Trophoblast cell (in vitro differentiated cells and primary cell): ENCODE measurements at regions not wholly inside any gene's neighbourhood (a gene's known extent, or its start where the extent isn't known, plus 50 kb on each side); places are given as distances from the start of the nearest gene placed in this dataset.

Experiments used
- DNase-seq, 2 donors: peaks; one replicate each; pipeline ENCODE4 v3.0.0-alpha.2; 2016
- H2AFZ ChIP-seq: 2 replicates; pipeline ENCODE4 v1.6.1; 2013; ENCODE audit warnings: low read length, moderate library complexity, mild to moderate bottlenecking; ENCODE audit not compliant: insufficient read depth, poor library complexity
- H2AK5ac ChIP-seq: 2 replicates; pipeline ENCODE4 v1.6.1; 2013; ENCODE audit warnings: mild to moderate bottlenecking, low read length
- H2BK120ac ChIP-seq: 2 replicates; pipeline ENCODE4 v1.6.1; 2013; ENCODE audit warnings: low read length, mild to moderate bottlenecking, moderate library complexity; ENCODE audit not compliant: insufficient read depth, poor library complexity
- H2BK12ac ChIP-seq: 2 replicates; pipeline ENCODE4 v1.6.1; 2013; ENCODE audit warnings: mild to moderate bottlenecking, low read length, moderate library complexity
- H2BK5ac ChIP-seq: 2 replicates; pipeline ENCODE4 v1.6.1; 2013; ENCODE audit warnings: low read length, low read depth, moderate library complexity, mild to moderate bottlenecking; ENCODE audit not compliant: poor library complexity
- H3K14ac ChIP-seq: 2 replicates; pipeline ENCODE4 v1.6.1; 2013; ENCODE audit warnings: mild to moderate bottlenecking, low read length
- H3K18ac ChIP-seq: 2 replicates; pipeline ENCODE4 v1.6.1; 2013; ENCODE audit warnings: mild to moderate bottlenecking, low read length
- H3K23ac ChIP-seq: 2 replicates; pipeline ENCODE4 v1.6.1; 2013; ENCODE audit warnings: low read length
- H3K27ac ChIP-seq: 2 replicates; pipeline ENCODE4 v1.5.1; 2013; ENCODE audit warnings: low read depth, mild to moderate bottlenecking, inconsistent platforms, low read length, moderate library complexity
- H3K27me3 ChIP-seq: 2 replicates; pipeline ENCODE4 v1.6.1; 2013; ENCODE audit warnings: inconsistent platforms, mild to moderate bottlenecking, low read length, moderate library complexity; ENCODE audit not compliant: insufficient read depth
- H3K36me3 ChIP-seq, 2 experiments: 1 replicate in 1 of 2; 2 replicates in 1 of 2; pipeline ENCODE4 v1.6.1; 2013; ENCODE audit warnings: low read length in 2 of 2, mild to moderate bottlenecking in 2 of 2, moderate library complexity in 1 of 2; ENCODE audit not compliant: insufficient read depth in 2 of 2, control insufficient read depth in 1 of 2
- H3K4ac ChIP-seq: 2 replicates; pipeline ENCODE4 v1.6.1; 2013; ENCODE audit warnings: low read depth, mild to moderate bottlenecking, low read length, moderate library complexity
- H3K4me1 ChIP-seq, 2 experiments: 1 replicate in 1 of 2; 2 replicates in 1 of 2; pipeline ENCODE4 v1.6.1; 2013; ENCODE audit warnings: low read length in 2 of 2, mild to moderate bottlenecking in 2 of 2, moderate library complexity in 1 of 2; ENCODE audit not compliant: insufficient read depth in 2 of 2, control insufficient read depth in 1 of 2
- H3K4me2 ChIP-seq: 2 replicates; pipeline ENCODE4 v1.6.1; 2013; ENCODE audit warnings: inconsistent platforms, mild to moderate bottlenecking, low read length, moderate library complexity
- H3K4me3 ChIP-seq: 2 replicates; pipeline ENCODE4 v1.5.1; 2013; ENCODE audit warnings: mild to moderate bottlenecking, low read depth, low read length, inconsistent platforms
- H3K79me1 ChIP-seq: one replicate; pipeline ENCODE4 v1.6.1; 2013; ENCODE audit warnings: low read length
- H3K79me2 ChIP-seq: 2 replicates; pipeline ENCODE4 v1.6.1; 2013; ENCODE audit warnings: low read length, mild to moderate bottlenecking; ENCODE audit not compliant: control insufficient read depth, insufficient read depth, poor library complexity
- H3K9ac ChIP-seq: 2 replicates; pipeline ENCODE4 v1.6.1; 2013; ENCODE audit warnings: mild to moderate bottlenecking, low read length
- H3K9me3 ChIP-seq: 2 replicates; pipeline ENCODE4 v1.6.1; 2013; ENCODE audit warnings: low read depth, mild to moderate bottlenecking, control low read depth, inconsistent platforms, low read length; ENCODE audit not compliant: insufficient read depth
- H4K12ac ChIP-seq: 2 replicates; pipeline ENCODE4 v1.6.1; 2013; ENCODE audit warnings: low read depth, mild to moderate bottlenecking, low read length, moderate library complexity
- H4K8ac ChIP-seq: 2 replicates; pipeline ENCODE4 v1.6.1; 2013; ENCODE audit warnings: low read depth, mild to moderate bottlenecking, low read length, moderate library complexity
- H4K91ac ChIP-seq: one replicate; pipeline ENCODE4 v1.6.1; 2013; ENCODE audit warnings: low read depth, mild to moderate bottlenecking, low read length, moderate library complexity
- WGBS: extraction: QIAGEN DNeasy Blood & Tissue Kit; methylation state at CpG from one replicate; pipeline ENCODE4 v1.1.7; 2013; ENCODE audit warnings: missing lambda C conversion rate; ENCODE audit not compliant: insufficient read length, insufficient coverage; ENCODE audit errors: extremely low coverage; 5-methylcytosine and 5-hydroxymethylcytosine counted together

- Histone ChIP-seq H3K4me3 (no peak overlapping the region), H3K27ac (no peak overlapping the region), H4K12ac (no peak overlapping the region), H4K8ac (no peak overlapping the region), H3K9ac (no peak overlapping the region), H2AFZ (no peak overlapping the region), H3K4ac (no peak overlapping the region), H4K91ac (no peak overlapping the region), H3K23ac (no peak overlapping the region), H2BK12ac (no peak overlapping the region), H3K79me1 (no peaks in the 10 kb centered on the region), H3K79me2 (no peaks in the 10 kb centered on the region), H2AK5ac (no peak overlapping the region), H3K9me3 (no peaks in the 10 kb centered on the region), H3K18ac (no peak overlapping the region), H2BK120ac (no peak overlapping the region), H3K27me3 (no peaks in the 10 kb centered on the region), H2BK5ac (no peak overlapping the region), H3K14ac (no peak overlapping the region), H3K4me2 (no peak overlapping the region), H3K4me1 (no peaks in the 10 kb centered on the region), H3K36me3 (no peaks in the 10 kb centered on the region)
- DNase-seq, result no peak
- no CpG with 5 or more reads among the region's 6 CpGs for WGBS
Measured at GRCh38 chrX:802846-803245, 172.3 kb downstream of the SHOX start.

- Histone ChIP-seq H3K23ac (no peak overlapping the region), H3K4me2 (no peak overlapping the region), H2BK120ac (no peak overlapping the region), H3K4me3 (no peak overlapping the region), H3K14ac (no peak overlapping the region), H3K9me3 (no peaks in the 10 kb centered on the region), H3K36me3 (no peaks in the 10 kb centered on the region), H3K79me1 (no peaks in the 10 kb centered on the region), H2BK12ac (no peak overlapping the region), H4K91ac (no peak overlapping the region), H2AK5ac (no peak overlapping the region), H3K27ac (no peak overlapping the region), H2BK5ac (no peak overlapping the region), H2AFZ (no peak overlapping the region), H4K12ac (no peak overlapping the region), H3K4ac (no peak overlapping the region), H3K79me2 (no peaks in the 10 kb centered on the region), H3K18ac (no peak overlapping the region), H3K4me1 (no peaks in the 10 kb centered on the region), H3K27me3 (no peaks in the 10 kb centered on the region), H3K9ac (no peak overlapping the region), H4K8ac (no peak overlapping the region)
- no peak for DNase-seq
- no CpG with 5 or more reads among the region's 3 CpGs for WGBS
Measured at GRCh38 chrX:799808-800207, 169.2 kb downstream of the SHOX start.

DNA sequence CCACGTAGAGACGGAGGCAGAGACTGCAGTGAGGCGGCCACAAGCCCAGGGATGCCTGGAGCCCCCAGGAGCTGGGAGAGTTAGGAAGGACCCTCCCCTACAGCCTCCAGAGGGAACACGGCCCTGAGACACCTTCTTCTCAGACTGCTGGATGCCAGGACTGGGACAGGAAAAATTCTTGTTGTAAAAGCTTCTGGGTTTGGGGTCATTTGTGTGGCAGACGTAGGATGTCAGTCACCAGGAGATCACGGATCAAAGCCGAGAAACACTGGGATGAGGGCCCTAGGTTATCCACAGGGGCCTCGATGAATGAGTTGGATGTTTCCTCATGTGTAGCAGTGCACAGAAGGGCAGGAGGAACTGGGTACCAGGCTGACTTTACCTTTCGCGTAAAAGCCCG is 163.7 kb downstream of the SHOX start:
- Histone ChIP-seq H3K79me1 (no peaks in the 10 kb centered on the region), H3K4ac (no peak overlapping the region), H3K36me3 (no peaks in the 10 kb centered on the region), H2BK120ac (no peak overlapping the region), H3K14ac (no peak overlapping the region), H3K9ac (no peak overlapping the region), H3K4me2 (no peak overlapping the region), H3K27me3 (no peaks in the 10 kb centered on the region), H4K91ac (no peak overlapping the region), H4K12ac (no peak overlapping the region), H3K27ac (no peak overlapping the region), H3K23ac (no peak overlapping the region), H3K4me3 (peak overlapping the region; percentile 41), H3K9me3 (peaks cover 2% of the 10 kb centered on the region), H2AFZ (no peak overlapping the region), H3K18ac (no peak overlapping the region), H3K4me1 (no peaks in the 10 kb centered on the region), H2AK5ac (no peak overlapping the region), H2BK12ac (no peak overlapping the region), H2BK5ac (no peak overlapping the region), H3K79me2 (no peaks in the 10 kb centered on the region), H4K8ac (no peak overlapping the region)
- DNase-seq, result no peak
- no CpG with 5 or more reads among the region's 11 CpGs for WGBS

GRCh38 chrX:793216-793770 is 162.7 kb downstream of the SHOX start:
- Histone ChIP-seq H3K18ac (no peak overlapping the region), H2AK5ac (no peak overlapping the region), H3K14ac (no peak overlapping the region), H3K4me2 (no peak overlapping the region), H2BK120ac (no peak overlapping the region), H2AFZ (no peak overlapping the region), H3K9ac (no peak overlapping the region), H4K8ac (no peak overlapping the region), H3K4me1 (no peaks in the 10 kb centered on the region), H4K91ac (no peak overlapping the region), H3K9me3 (peaks cover 2% of the 10 kb centered on the region), H3K23ac (no peak overlapping the region), H2BK5ac (no peak overlapping the region), H3K4me3 (no peak overlapping the region), H3K27me3 (no peaks in the 10 kb centered on the region), H4K12ac (no peak overlapping the region), H2BK12ac (no peak overlapping the region), H3K36me3 (no peaks in the 10 kb centered on the region), H3K79me2 (no peaks in the 10 kb centered on the region), H3K4ac (no peak overlapping the region), H3K27ac (no peak overlapping the region), H3K79me1 (no peaks in the 10 kb centered on the region)
- no CpG with 5 or more reads among the region's 24 CpGs for WGBS
- no peak for DNase-seq
